HEK293 (cell line): ENCODE measurements at regions not wholly inside any gene's neighbourhood (a gene's known extent, or its start where the extent isn't known, plus 50 kb on each side); places are given as distances from the start of the nearest gene placed in this dataset.

Source experiments
- CTCF ChIA-PET: fragments of 350-600 bp; formaldehyde crosslinking; extraction: SDS; loops from one replicate; lab custom pipeline; 2021; ENCODE audit warnings: antibody characterized with exemption; lab: Yijun Ruan, JAX
- POLR2A ChIA-PET: fragments of 300-600 bp; formaldehyde crosslinking; extraction: SDS; loops from one replicate; lab custom pipeline; 2020; ENCODE audit warnings: antibody characterized with exemption, inconsistent platforms; lab: Yijun Ruan, JAX
- H3K27ac ChIP-seq: fragments of 200-500 bp; sonication (Bioruptor generic); 2 replicates; pipeline ENCODE4 v1.5.1; 2014; ENCODE audit warnings: low read depth, low read length, control low read depth, inconsistent platforms; ENCODE audit errors: extremely low read depth
- H3K36me3 ChIP-seq, 2 experiments: fragments of 200-500 bp in 1 of 2; sonication (Bioruptor generic) in 1 of 2; 1 replicate in 1 of 2; 2 replicates in 1 of 2; pipeline ENCODE4 v1.5.1; 2014 to 2017; ENCODE audit warnings: inconsistent platforms in 2 of 2, low read length in 2 of 2; ENCODE audit not compliant: control insufficient read depth in 2 of 2, insufficient read depth in 1 of 2
- H3K4me1 ChIP-seq: fragments of 200-500 bp; sonication (Bioruptor generic); 2 replicates; pipeline ENCODE4 v1.5.1; 2014; ENCODE audit warnings: mild to moderate bottlenecking, low read length, inconsistent platforms; ENCODE audit not compliant: control insufficient read depth, insufficient read depth
- H3K4me3 ChIP-seq: 2 replicates; pipeline ENCODE4 v1.5.1; 2011; ENCODE audit warnings: low read depth, mild to moderate bottlenecking, control low read depth, low read length, moderate library complexity
- H3K9me3 ChIP-seq: fragments of 200-500 bp; sonication (Bioruptor generic); 2 replicates; pipeline ENCODE4 v1.5.1; 2014; ENCODE audit warnings: low read depth, low read length, inconsistent platforms; ENCODE audit not compliant: control insufficient read depth, insufficient read depth
- HOXC10 ChIP-seq: sonication (generic); formaldehyde crosslinking; IDR thresholded peaks from 2 replicates; pipeline ENCODE4 v1.8.1; 2023; ENCODE audit warnings: mild to moderate bottlenecking, missing genetic modification reagents
- MYNN ChIP-seq: fragments of 450-650 bp; formaldehyde crosslinking; IDR thresholded peaks from 2 replicates; pipeline ENCODE4 v1.5.1; 2016; ENCODE audit warnings: missing biosample characterization, missing genetic modification characterization, borderline replicate concordance
- PRDM1 ChIP-seq: fragments of 450-650 bp; formaldehyde crosslinking; IDR thresholded peaks from 2 replicates; pipeline ENCODE4; 2016; ENCODE audit warnings: missing biosample characterization, missing genetic modification characterization
- TCF7L2 ChIP-seq: IDR thresholded peaks from 2 replicates; pipeline ENCODE4 v1.6.1; 2011; ENCODE audit warnings: low read depth, mild to moderate bottlenecking, inconsistent platforms, low read length, moderate library complexity, borderline replicate concordance
- ZBTB26 ChIP-seq: fragments of 450-650 bp; formaldehyde crosslinking; optimal IDR thresholded peaks from 2 replicates; pipeline ENCODE3; 2016; ENCODE audit warnings: missing biosample characterization, mild to moderate bottlenecking, missing genetic modification characterization
- ZFP37 ChIP-seq: fragments of 450-650 bp; formaldehyde crosslinking; IDR thresholded peaks from 2 replicates; pipeline ENCODE4 v1.5.1; 2016; ENCODE audit warnings: missing biosample characterization, missing genetic modification characterization
- ZNF140 ChIP-seq: fragments of 450-650 bp; formaldehyde crosslinking; IDR thresholded peaks from 2 replicates; pipeline ENCODE4 v1.5.1; 2016; ENCODE audit warnings: missing biosample characterization, missing genetic modification characterization
- ZNF2 ChIP-seq: fragments of 450-650 bp; formaldehyde crosslinking; IDR thresholded peaks from 2 replicates; pipeline ENCODE4 v1.5.1; 2016; ENCODE audit warnings: missing biosample characterization, missing genetic modification characterization
- ZNF211 ChIP-seq: fragments of 450-650 bp; formaldehyde crosslinking; IDR thresholded peaks from 2 replicates; pipeline ENCODE4 v1.5.1; 2016; ENCODE audit warnings: low read depth, missing biosample characterization, missing genetic modification characterization
- ZNF239 ChIP-seq: fragments of 450-650 bp; formaldehyde crosslinking; IDR thresholded peaks from 2 replicates; pipeline ENCODE4 v1.5.1; 2016; ENCODE audit warnings: missing biosample characterization, missing genetic modification characterization
- ZNF335 ChIP-seq: fragments of 450-650 bp; formaldehyde crosslinking; conservative IDR thresholded peaks from 2 replicates; pipeline ENCODE4 v1.5.1; 2016; ENCODE audit warnings: missing biosample characterization, missing genetic modification characterization
- ZNF518A ChIP-seq: fragments of 450-650 bp; formaldehyde crosslinking; conservative IDR thresholded peaks from 2 replicates; pipeline ENCODE4 v1.5.1; 2016; ENCODE audit warnings: low read depth, missing biosample characterization, missing genetic modification characterization
- ZNF529 ChIP-seq: fragments of 450-650 bp; formaldehyde crosslinking; IDR thresholded peaks from 2 replicates; pipeline ENCODE4 v1.5.1; 2017; ENCODE audit warnings: missing genetic modification characterization, missing biosample characterization; ENCODE audit not compliant: insufficient replicate concordance
- ZNF585B ChIP-seq: fragments of 450-650 bp; formaldehyde crosslinking; IDR thresholded peaks from 2 replicates; pipeline ENCODE4 v1.5.1; 2016; ENCODE audit warnings: missing biosample characterization, missing genetic modification characterization
- ZNF623 ChIP-seq: fragments of 450-650 bp; formaldehyde crosslinking; IDR thresholded peaks from 2 replicates; pipeline ENCODE4 v1.5.1; 2016; ENCODE audit warnings: missing biosample characterization, missing genetic modification characterization
- ZNF785 ChIP-seq: fragments of 450-650 bp; formaldehyde crosslinking; IDR thresholded peaks from 2 replicates; pipeline ENCODE4 v1.5.1; 2016; ENCODE audit warnings: missing biosample characterization, missing genetic modification characterization
- ZXDB ChIP-seq: fragments of 450-650 bp; formaldehyde crosslinking; IDR thresholded peaks from 2 replicates; pipeline ENCODE4 v1.5.1; 2016; ENCODE audit warnings: missing biosample characterization, missing genetic modification characterization
- TF ChIP-seq, protein P1 (sequence below): fragments of 450-650 bp; formaldehyde crosslinking; IDR thresholded peaks from 2 replicates; pipeline ENCODE4 v1.5.1; 2016; ENCODE audit warnings: missing biosample characterization, missing genetic modification characterization
- TF ChIP-seq, protein P2 (sequence below): fragments of 450-650 bp; formaldehyde crosslinking; IDR thresholded peaks from 2 replicates; pipeline ENCODE4 v1.5.1; 2017; ENCODE audit warnings: missing biosample characterization, missing genetic modification characterization
- TF ChIP-seq, protein P3 (sequence below): fragments of 450-650 bp; formaldehyde crosslinking; IDR thresholded peaks from 2 replicates; pipeline ENCODE4; 2016; ENCODE audit warnings: missing biosample characterization, missing genetic modification characterization

GRCh38 chr5:87116825-87117512 lies 150.7 kb upstream of the RASA1 start:
- no peaks in the 10 kb centered on the region for H3K9me3 ChIP-seq
- no peaks in the 10 kb centered on the region for H3K4me1 ChIP-seq
- H3K36me3 ChIP-seq = no peaks in the 10 kb centered on the region
- CTCF ChIA-PET = interaction anchor here (0.6 kb wide), 1 partner anchor 1575 kb away, joined by 3 read pairs; no protein-coding TSS in a partner anchor
- H3K27ac ChIP-seq = no peak overlapping the region
- POLR2A ChIA-PET = no interaction called here
- TF ChIP-seq ZBTB26 (no peak), ZFP37 (tag by site-specific recombination) (no peak), ZNF140 (no peak), MYNN (tag by site-specific recombination) (no peak), ZNF2 (tag by site-specific recombination) (no peak), ZNF518A (tag by site-specific recombination) (no peak), ZNF335 (tag by site-specific recombination) (no peak), ZNF529 (tag by site-specific recombination) (no peak), ZNF623 (tag by site-specific recombination) (no peak), ZNF785 (tag by site-specific recombination) (no peak), HOXC10 (CRISPR knock-in tag) (no peak), ZNF239 (tag by site-specific recombination) (no peak), ZNF585B (tag by site-specific recombination) (no peak), TCF7L2 (no peak), PRDM1 (tag by site-specific recombination) (no peak), ZNF211 (no peak), ZXDB (tag by site-specific recombination) (no peak)
- TF ChIP-seq, protein P1, sequence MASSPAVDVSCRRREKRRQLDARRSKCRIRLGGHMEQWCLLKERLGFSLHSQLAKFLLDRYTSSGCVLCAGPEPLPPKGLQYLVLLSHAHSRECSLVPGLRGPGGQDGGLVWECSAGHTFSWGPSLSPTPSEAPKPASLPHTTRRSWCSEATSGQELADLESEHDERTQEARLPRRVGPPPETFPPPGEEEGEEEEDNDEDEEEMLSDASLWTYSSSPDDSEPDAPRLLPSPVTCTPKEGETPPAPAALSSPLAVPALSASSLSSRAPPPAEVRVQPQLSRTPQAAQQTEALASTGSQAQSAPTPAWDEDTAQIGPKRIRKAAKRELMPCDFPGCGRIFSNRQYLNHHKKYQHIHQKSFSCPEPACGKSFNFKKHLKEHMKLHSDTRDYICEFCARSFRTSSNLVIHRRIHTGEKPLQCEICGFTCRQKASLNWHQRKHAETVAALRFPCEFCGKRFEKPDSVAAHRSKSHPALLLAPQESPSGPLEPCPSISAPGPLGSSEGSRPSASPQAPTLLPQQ (tag by site-specific recombination) = no peak
- TF ChIP-seq, protein P2, sequence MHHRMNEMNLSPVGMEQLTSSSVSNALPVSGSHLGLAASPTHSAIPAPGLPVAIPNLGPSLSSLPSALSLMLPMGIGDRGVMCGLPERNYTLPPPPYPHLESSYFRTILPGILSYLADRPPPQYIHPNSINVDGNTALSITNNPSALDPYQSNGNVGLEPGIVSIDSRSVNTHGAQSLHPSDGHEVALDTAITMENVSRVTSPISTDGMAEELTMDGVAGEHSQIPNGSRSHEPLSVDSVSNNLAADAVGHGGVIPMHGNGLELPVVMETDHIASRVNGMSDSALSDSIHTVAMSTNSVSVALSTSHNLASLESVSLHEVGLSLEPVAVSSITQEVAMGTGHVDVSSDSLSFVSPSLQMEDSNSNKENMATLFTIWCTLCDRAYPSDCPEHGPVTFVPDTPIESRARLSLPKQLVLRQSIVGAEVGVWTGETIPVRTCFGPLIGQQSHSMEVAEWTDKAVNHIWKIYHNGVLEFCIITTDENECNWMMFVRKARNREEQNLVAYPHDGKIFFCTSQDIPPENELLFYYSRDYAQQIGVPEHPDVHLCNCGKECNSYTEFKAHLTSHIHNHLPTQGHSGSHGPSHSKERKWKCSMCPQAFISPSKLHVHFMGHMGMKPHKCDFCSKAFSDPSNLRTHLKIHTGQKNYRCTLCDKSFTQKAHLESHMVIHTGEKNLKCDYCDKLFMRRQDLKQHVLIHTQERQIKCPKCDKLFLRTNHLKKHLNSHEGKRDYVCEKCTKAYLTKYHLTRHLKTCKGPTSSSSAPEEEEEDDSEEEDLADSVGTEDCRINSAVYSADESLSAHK (tag by site-specific recombination) = no peak
- TF ChIP-seq, protein P3, sequence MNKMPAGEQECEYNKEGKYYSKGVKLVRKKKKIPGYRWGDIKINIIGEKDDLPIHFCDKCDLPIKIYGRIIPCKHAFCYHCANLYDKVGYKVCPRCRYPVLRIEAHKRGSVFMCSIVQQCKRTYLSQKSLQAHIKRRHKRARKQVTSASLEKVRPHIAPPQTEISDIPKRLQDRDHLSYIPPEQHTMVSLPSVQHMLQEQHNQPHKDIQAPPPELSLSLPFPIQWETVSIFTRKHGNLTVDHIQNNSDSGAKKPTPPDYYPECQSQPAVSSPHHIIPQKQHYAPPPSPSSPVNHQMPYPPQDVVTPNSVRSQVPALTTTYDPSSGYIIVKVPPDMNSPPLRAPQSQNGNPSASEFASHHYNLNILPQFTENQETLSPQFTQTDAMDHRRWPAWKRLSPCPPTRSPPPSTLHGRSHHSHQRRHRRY = no peak
- no peak overlapping the region for H3K4me3 ChIP-seq
